HEK293 (cell line): ENCODE measurements at regions not wholly inside any gene's neighbourhood (a gene's known extent, or its start where the extent isn't known, plus 50 kb on each side); places are given as distances from the start of the nearest gene placed in this dataset.

Experiments
- CTCF ChIA-PET: fragments of 350-600 bp; formaldehyde crosslinking; extraction: SDS; loops from one replicate; lab custom pipeline; 2021; ENCODE audit warnings: antibody characterized with exemption; lab: Yijun Ruan, JAX
- POLR2A ChIA-PET: fragments of 300-600 bp; formaldehyde crosslinking; extraction: SDS; loops from one replicate; lab custom pipeline; 2020; ENCODE audit warnings: antibody characterized with exemption, inconsistent platforms; lab: Yijun Ruan, JAX
- H3K27ac ChIP-seq: fragments of 200-500 bp; sonication (Bioruptor generic); 2 replicates; pipeline ENCODE4 v1.5.1; 2014; ENCODE audit warnings: low read depth, low read length, control low read depth, inconsistent platforms; ENCODE audit errors: extremely low read depth
- H3K36me3 ChIP-seq, 2 experiments: fragments of 200-500 bp in 1 of 2; sonication (Bioruptor generic) in 1 of 2; 1 replicate in 1 of 2; 2 replicates in 1 of 2; pipeline ENCODE4 v1.5.1; 2014 to 2017; ENCODE audit warnings: inconsistent platforms in 2 of 2, low read length in 2 of 2; ENCODE audit not compliant: control insufficient read depth in 2 of 2, insufficient read depth in 1 of 2
- H3K4me1 ChIP-seq: fragments of 200-500 bp; sonication (Bioruptor generic); 2 replicates; pipeline ENCODE4 v1.5.1; 2014; ENCODE audit warnings: mild to moderate bottlenecking, low read length, inconsistent platforms; ENCODE audit not compliant: control insufficient read depth, insufficient read depth
- H3K4me3 ChIP-seq: 2 replicates; pipeline ENCODE4 v1.5.1; 2011; ENCODE audit warnings: low read depth, mild to moderate bottlenecking, control low read depth, low read length, moderate library complexity
- H3K9me3 ChIP-seq: fragments of 200-500 bp; sonication (Bioruptor generic); 2 replicates; pipeline ENCODE4 v1.5.1; 2014; ENCODE audit warnings: low read depth, low read length, inconsistent platforms; ENCODE audit not compliant: control insufficient read depth, insufficient read depth
- GLI2 ChIP-seq: fragments of 450-650 bp; formaldehyde crosslinking; IDR thresholded peaks from 2 replicates; pipeline ENCODE4; 2017; ENCODE audit warnings: missing biosample characterization, missing genetic modification characterization, low read depth, borderline replicate concordance
- HOXD13 ChIP-seq: sonication (generic); formaldehyde crosslinking; IDR thresholded peaks from 2 replicates; pipeline ENCODE4 v1.8.0; 2022; ENCODE audit warnings: missing genetic modification reagents, borderline replicate concordance
- MYNN ChIP-seq: fragments of 450-650 bp; formaldehyde crosslinking; IDR thresholded peaks from 2 replicates; pipeline ENCODE4 v1.5.1; 2016; ENCODE audit warnings: missing biosample characterization, missing genetic modification characterization, borderline replicate concordance
- ZBTB21 ChIP-seq: fragments of 450-650 bp; formaldehyde crosslinking; IDR thresholded peaks from 2 replicates; pipeline ENCODE4 v1.5.1; 2017; ENCODE audit warnings: missing biosample characterization, missing genetic modification characterization
- ZNF132 ChIP-seq: fragments of 450-650 bp; formaldehyde crosslinking; IDR thresholded peaks from 2 replicates; pipeline ENCODE4 v1.5.1; 2017; ENCODE audit warnings: missing biosample characterization, missing genetic modification characterization, borderline replicate concordance
- ZNF174 ChIP-seq: fragments of 450-650 bp; formaldehyde crosslinking; IDR thresholded peaks from 2 replicates; pipeline ENCODE4 v1.5.0; 2017; ENCODE audit warnings: missing biosample characterization, mild to moderate bottlenecking, missing genetic modification characterization
- ZNF184 ChIP-seq: fragments of 450-650 bp; IDR thresholded peaks from 2 replicates; pipeline ENCODE4 v1.5.1; 2018; ENCODE audit warnings: missing biosample characterization, mild to moderate bottlenecking, missing genetic modification characterization
- ZNF223 ChIP-seq: fragments of 450-650 bp; formaldehyde crosslinking; IDR thresholded peaks from 2 replicates; pipeline ENCODE4 v1.5.1; 2016; ENCODE audit warnings: missing biosample characterization, missing genetic modification characterization
- ZNF404 ChIP-seq: fragments of 450-650 bp; formaldehyde crosslinking; IDR thresholded peaks from 2 replicates; pipeline ENCODE4 v1.5.1; 2017; ENCODE audit warnings: missing biosample characterization, missing genetic modification characterization
- ZNF473 ChIP-seq: fragments of 450-650 bp; formaldehyde crosslinking; IDR thresholded peaks from 2 replicates; pipeline ENCODE4 v1.5.1; 2017; ENCODE audit warnings: missing biosample characterization, missing genetic modification characterization
- ZNF529 ChIP-seq: fragments of 450-650 bp; formaldehyde crosslinking; IDR thresholded peaks from 2 replicates; pipeline ENCODE4 v1.5.1; 2017; ENCODE audit warnings: missing genetic modification characterization, missing biosample characterization; ENCODE audit not compliant: insufficient replicate concordance
- ZNF585B ChIP-seq: fragments of 450-650 bp; formaldehyde crosslinking; IDR thresholded peaks from 2 replicates; pipeline ENCODE4 v1.5.1; 2016; ENCODE audit warnings: missing biosample characterization, missing genetic modification characterization
- ZNF768 ChIP-seq: fragments of 450-650 bp; formaldehyde crosslinking; IDR thresholded peaks from 2 replicates; pipeline ENCODE4 v1.5.1; 2018; ENCODE audit warnings: missing biosample characterization, mild to moderate bottlenecking, missing genetic modification characterization
- TF ChIP-seq, protein P1 (sequence below): fragments of 450-650 bp; formaldehyde crosslinking; IDR thresholded peaks from 2 replicates; pipeline ENCODE4 v1.5.1; 2016; ENCODE audit warnings: missing biosample characterization, missing genetic modification characterization
- TF ChIP-seq, protein P2 (sequence below): fragments of 450-650 bp; formaldehyde crosslinking; IDR thresholded peaks from 2 replicates; pipeline ENCODE4 v1.5.1; 2017; ENCODE audit warnings: missing biosample characterization, mild to moderate bottlenecking, missing genetic modification characterization, moderate library complexity
- TF ChIP-seq, protein P3 (sequence below): fragments of 450-650 bp; IDR thresholded peaks from 2 replicates; pipeline ENCODE4 v1.5.1; 2018; ENCODE audit warnings: missing biosample characterization, missing genetic modification characterization
- TF ChIP-seq, protein P4 (sequence below): fragments of 450-650 bp; formaldehyde crosslinking; IDR thresholded peaks from 2 replicates; pipeline ENCODE4 v1.5.1; 2016; ENCODE audit warnings: missing biosample characterization, missing genetic modification characterization
- TF ChIP-seq, protein P5 (sequence below): fragments of 450-650 bp; formaldehyde crosslinking; IDR thresholded peaks from 2 replicates; pipeline ENCODE4 v1.5.1; 2016; ENCODE audit warnings: missing biosample characterization, missing genetic modification characterization, low read depth
- TF ChIP-seq, protein P6 (sequence below): fragments of 450-650 bp; formaldehyde crosslinking; IDR thresholded peaks from 2 replicates; pipeline ENCODE4 v1.5.1; 2016; ENCODE audit warnings: missing biosample characterization, missing genetic modification characterization

DNA sequence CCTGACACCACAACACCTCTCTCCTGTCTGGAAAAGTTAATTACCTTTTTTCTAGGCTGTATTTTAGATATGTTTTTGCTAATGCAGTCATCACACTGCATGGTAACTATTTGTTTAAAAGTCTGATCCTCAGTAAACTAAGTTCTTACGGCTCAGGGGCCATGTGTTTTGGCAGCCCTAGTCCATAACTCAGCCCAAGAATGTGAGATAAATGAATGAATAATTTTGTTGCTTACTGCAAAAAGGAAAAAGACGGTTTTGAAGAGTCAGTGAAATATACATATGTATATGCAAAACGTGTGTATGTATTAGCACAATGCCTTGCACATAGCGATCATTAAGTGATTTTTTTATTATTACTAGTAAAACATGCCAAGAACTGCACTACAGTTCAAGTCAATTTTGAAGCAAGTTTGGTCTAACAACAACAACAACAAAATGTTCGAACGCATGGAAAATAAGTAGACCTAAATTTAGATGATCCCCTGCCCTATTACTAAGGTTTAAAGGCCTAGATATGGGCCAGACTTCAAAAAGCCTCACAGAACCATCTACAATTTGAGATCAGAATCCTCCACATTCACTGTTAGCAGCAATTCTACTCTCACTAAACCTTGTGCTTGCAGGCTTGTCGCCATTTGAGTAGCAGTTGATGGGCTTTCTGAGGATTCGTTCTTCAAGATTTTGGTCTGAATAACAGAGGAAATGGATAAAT is 140.0 kb downstream of the NDUFA12 start:
- ChIA-PET CTCF (interaction anchor here (1.0 kb wide), 1 partner anchor 12 kb away, joined by 4 read pairs; no protein-coding TSS in a partner anchor), POLR2A (no interaction called here)
- no peak overlapping the region for H3K4me3 ChIP-seq
- no peaks in the 10 kb centered on the region for H3K36me3 ChIP-seq
- no peaks in the 10 kb centered on the region for H3K9me3 ChIP-seq
- H3K4me1 ChIP-seq = no peaks in the 10 kb centered on the region
- no peak overlapping the region for H3K27ac ChIP-seq
- no peak for TF ChIP-seq ZNF585B (tag by site-specific recombination)
- no peak for TF ChIP-seq ZNF404 (tag by site-specific recombination)
- no peak for TF ChIP-seq ZNF223 (tag by site-specific recombination)
- TF ChIP-seq, protein P1, sequence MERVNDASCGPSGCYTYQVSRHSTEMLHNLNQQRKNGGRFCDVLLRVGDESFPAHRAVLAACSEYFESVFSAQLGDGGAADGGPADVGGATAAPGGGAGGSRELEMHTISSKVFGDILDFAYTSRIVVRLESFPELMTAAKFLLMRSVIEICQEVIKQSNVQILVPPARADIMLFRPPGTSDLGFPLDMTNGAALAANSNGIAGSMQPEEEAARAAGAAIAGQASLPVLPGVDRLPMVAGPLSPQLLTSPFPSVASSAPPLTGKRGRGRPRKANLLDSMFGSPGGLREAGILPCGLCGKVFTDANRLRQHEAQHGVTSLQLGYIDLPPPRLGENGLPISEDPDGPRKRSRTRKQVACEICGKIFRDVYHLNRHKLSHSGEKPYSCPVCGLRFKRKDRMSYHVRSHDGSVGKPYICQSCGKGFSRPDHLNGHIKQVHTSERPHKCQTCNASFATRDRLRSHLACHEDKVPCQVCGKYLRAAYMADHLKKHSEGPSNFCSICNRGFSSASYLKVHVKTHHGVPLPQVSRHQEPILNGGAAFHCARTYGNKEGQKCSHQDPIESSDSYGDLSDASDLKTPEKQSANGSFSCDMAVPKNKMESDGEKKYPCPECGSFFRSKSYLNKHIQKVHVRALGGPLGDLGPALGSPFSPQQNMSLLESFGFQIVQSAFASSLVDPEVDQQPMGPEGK (tag by site-specific recombination) = no peak
- TF ChIP-seq ZBTB21 (tag by site-specific recombination) = no peak
- no peak for TF ChIP-seq MYNN
- no peak for TF ChIP-seq HOXD13 (CRISPR knock-in tag)

DNA sequence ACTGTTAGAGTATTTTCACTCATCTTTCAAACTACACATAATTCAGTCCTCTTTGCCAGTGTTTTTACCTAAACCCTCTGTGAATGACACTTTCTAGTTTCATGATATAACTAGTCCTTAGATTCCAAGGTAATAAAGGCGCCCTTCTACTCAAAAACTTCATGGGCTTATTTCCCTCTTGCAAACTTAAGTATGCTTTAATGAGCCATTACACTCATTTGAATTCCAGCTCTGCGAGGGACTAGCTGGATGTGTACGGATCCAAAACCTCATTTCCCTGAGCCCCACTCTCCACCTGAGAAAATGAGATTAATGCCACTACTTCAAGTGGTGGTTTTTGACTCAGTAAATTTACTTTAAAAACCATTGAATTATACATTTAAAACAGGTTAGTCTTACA is 141.1 kb downstream of the NDUFA12 start:
- Histone ChIP-seq H3K27ac (no peak overlapping the region), H3K4me1 (no peaks in the 10 kb centered on the region), H3K36me3 (no peaks in the 10 kb centered on the region), H3K9me3 (no peaks in the 10 kb centered on the region), H3K4me3 (no peak overlapping the region)
- POLR2A ChIA-PET = no interaction called here
- CTCF ChIA-PET = interaction anchor here (0.8 to 1.0 kb wide), 2 partner anchors 13 to 152 kb away, joined by 3 to 4 read pairs; no protein-coding TSS in a partner anchor
- TF ChIP-seq ZNF184 = 0 out of 2 replicates have a peak, but pooled peaks have one; percentile 35
- no peak for TF ChIP-seq ZNF529 (tag by site-specific recombination)
- TF ChIP-seq, protein P2, sequence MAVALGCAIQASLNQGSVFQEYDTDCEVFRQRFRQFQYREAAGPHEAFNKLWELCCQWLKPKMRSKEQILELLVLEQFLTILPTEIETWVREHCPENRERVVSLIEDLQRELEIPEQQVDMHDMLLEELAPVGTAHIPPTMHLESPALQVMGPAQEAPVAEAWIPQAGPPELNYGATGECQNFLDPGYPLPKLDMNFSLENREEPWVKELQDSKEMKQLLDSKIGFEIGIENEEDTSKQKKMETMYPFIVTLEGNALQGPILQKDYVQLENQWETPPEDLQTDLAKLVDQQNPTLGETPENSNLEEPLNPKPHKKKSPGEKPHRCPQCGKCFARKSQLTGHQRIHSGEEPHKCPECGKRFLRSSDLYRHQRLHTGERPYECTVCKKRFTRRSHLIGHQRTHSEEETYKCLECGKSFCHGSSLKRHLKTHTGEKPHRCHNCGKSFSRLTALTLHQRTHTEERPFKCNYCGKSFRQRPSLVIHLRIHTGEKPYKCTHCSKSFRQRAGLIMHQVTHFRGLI = no peak
- TF ChIP-seq ZNF132 = no peak

DNA sequence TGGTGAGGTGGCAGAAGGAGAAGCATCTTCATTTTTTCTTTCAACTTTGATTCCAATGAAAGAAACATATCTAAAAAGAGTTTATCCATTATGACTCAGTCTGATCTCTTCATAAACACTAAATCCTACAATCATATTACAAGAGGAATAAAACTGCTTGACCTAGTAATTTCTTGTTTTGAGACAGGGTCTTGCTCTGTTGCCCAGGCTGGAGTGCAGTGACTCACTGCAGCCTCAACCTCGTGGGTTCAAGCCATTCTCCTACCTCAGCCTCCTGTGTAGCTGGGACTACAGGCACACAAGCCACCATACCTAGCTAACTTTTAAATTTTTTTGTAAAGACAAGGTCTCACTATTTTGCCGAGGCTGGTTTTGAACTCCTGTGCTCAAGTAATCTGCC is 147.2 kb downstream of the NDUFA12 start:
- no peaks in the 10 kb centered on the region for H3K9me3 ChIP-seq
- H3K27ac ChIP-seq = no peak overlapping the region
- no peaks in the 10 kb centered on the region for H3K4me1 ChIP-seq
- CTCF ChIA-PET = interaction anchor here (0.7 kb wide), 1 partner anchor 9 kb away, joined by 3 read pairs; no protein-coding TSS in a partner anchor
- no peak overlapping the region for H3K4me3 ChIP-seq
- H3K36me3 ChIP-seq = no peaks in the 10 kb centered on the region
- POLR2A ChIA-PET = no interaction called here
- no peak for TF ChIP-seq GLI2 (tag by site-specific recombination)
- no peak for TF ChIP-seq ZNF174
- no peak for TF ChIP-seq ZNF473 (tag by site-specific recombination)
- TF ChIP-seq, protein P3, sequence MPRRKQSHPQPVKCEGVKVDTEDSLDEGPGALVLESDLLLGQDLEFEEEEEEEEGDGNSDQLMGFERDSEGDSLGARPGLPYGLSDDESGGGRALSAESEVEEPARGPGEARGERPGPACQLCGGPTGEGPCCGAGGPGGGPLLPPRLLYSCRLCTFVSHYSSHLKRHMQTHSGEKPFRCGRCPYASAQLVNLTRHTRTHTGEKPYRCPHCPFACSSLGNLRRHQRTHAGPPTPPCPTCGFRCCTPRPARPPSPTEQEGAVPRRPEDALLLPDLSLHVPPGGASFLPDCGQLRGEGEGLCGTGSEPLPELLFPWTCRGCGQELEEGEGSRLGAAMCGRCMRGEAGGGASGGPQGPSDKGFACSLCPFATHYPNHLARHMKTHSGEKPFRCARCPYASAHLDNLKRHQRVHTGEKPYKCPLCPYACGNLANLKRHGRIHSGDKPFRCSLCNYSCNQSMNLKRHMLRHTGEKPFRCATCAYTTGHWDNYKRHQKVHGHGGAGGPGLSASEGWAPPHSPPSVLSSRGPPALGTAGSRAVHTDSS = no peak
- TF ChIP-seq, protein P4, sequence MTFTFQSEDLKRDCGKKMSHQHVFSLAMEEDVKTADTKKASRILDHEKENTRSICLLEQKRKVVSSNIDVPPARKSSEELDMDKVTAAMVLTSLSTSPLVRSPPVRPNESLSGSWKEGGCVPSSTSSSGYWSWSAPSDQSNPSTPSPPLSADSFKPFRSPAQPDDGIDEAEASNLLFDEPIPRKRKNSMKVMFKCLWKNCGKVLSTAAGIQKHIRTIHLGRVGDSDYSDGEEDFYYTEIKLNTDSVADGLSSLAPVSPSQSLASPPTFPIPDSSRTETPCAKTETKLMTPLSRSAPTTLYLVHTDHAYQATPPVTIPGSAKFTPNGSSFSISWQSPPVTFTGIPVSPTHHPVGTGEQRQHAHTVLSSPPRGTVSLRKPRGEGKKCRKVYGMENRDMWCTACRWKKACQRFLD (tag by site-specific recombination) = no peak
- TF ChIP-seq ZNF768 (tag by site-specific recombination) = no peak
- TF ChIP-seq, protein P5, sequence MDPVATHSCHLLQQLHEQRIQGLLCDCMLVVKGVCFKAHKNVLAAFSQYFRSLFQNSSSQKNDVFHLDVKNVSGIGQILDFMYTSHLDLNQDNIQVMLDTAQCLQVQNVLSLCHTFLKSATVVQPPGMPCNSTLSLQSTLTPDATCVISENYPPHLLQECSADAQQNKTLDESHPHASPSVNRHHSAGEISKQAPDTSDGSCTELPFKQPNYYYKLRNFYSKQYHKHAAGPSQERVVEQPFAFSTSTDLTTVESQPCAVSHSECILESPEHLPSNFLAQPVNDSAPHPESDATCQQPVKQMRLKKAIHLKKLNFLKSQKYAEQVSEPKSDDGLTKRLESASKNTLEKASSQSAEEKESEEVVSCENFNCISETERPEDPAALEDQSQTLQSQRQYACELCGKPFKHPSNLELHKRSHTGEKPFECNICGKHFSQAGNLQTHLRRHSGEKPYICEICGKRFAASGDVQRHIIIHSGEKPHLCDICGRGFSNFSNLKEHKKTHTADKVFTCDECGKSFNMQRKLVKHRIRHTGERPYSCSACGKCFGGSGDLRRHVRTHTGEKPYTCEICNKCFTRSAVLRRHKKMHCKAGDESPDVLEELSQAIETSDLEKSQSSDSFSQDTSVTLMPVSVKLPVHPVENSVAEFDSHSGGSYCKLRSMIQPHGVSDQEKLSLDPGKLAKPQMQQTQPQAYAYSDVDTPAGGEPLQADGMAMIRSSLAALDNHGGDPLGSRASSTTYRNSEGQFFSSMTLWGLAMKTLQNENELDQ = no peak
- TF ChIP-seq, protein P6, sequence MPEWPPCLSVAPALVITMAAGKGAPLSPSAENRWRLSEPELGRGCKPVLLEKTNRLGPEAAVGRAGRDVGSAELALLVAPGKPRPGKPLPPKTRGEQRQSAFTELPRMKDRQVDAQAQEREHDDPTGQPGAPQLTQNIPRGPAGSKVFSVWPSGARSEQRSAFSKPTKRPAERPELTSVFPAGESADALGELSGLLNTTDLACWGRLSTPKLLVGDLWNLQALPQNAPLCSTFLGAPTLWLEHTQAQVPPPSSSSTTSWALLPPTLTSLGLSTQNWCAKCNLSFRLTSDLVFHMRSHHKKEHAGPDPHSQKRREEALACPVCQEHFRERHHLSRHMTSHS (tag by site-specific recombination) = no peak
